Ishikawa (cell line): ENCODE measurements at regions not wholly inside any gene's neighbourhood (a gene's known extent, or its start where the extent isn't known, plus 50 kb on each side); places are given as distances from the start of the nearest gene placed in this dataset.

ENCODE experiments used
- CEBPB ChIP-seq: IDR thresholded peaks from 2 replicates; pipeline ENCODE4 v1.6.1; 2012
- CREB1 ChIP-seq: IDR thresholded peaks from 2 replicates; pipeline ENCODE4 v1.6.1; 2012; ENCODE audit warnings: low read depth
- EGR1 ChIP-seq: IDR thresholded peaks from 2 replicates; pipeline ENCODE4 v1.6.1; 2012
- EP300 ChIP-seq: IDR thresholded peaks from 2 replicates; pipeline ENCODE4 v1.6.1; 2012; ENCODE audit warnings: borderline replicate concordance
- FOXM1 ChIP-seq: IDR thresholded peaks from 2 replicates; pipeline ENCODE4 v1.6.1; 2012; ENCODE audit warnings: low read depth, borderline replicate concordance
- NFIC ChIP-seq: IDR thresholded peaks from 2 replicates; pipeline ENCODE4 v1.6.1; 2012
- RAD21 ChIP-seq: IDR thresholded peaks from 2 replicates; pipeline ENCODE4 v1.6.1; 2012; ENCODE audit warnings: low read depth
- TAF1 ChIP-seq: IDR thresholded peaks from 2 replicates; pipeline ENCODE4 v1.6.1; 2012; ENCODE audit warnings: low read depth, mild to moderate bottlenecking
- TCF12 ChIP-seq: IDR thresholded peaks from 2 replicates; pipeline ENCODE4 v1.6.1; 2012; ENCODE audit warnings: low read depth
- TEAD4 ChIP-seq: IDR thresholded peaks from 2 replicates; pipeline ENCODE4 v1.6.1; 2012
- YY1 ChIP-seq: IDR thresholded peaks from 2 replicates; pipeline ENCODE4 v1.6.1; 2012; ENCODE audit warnings: low read depth
- ZBTB7A ChIP-seq: IDR thresholded peaks from 2 replicates; pipeline ENCODE4 v1.6.1; 2012; ENCODE audit warnings: low read depth
- TF ChIP-seq, protein P1 (sequence below): IDR thresholded peaks from 2 replicates; pipeline ENCODE4 v1.6.1; 2012
- TF ChIP-seq, protein P2 (sequence below): IDR thresholded peaks from 2 replicates; pipeline ENCODE4 v1.6.1; 2012
- TF ChIP-seq, protein P3 (sequence below): IDR thresholded peaks from 2 replicates; pipeline ENCODE4 v1.6.1; 2012; ENCODE audit warnings: low read depth, mild to moderate bottlenecking

DNA sequence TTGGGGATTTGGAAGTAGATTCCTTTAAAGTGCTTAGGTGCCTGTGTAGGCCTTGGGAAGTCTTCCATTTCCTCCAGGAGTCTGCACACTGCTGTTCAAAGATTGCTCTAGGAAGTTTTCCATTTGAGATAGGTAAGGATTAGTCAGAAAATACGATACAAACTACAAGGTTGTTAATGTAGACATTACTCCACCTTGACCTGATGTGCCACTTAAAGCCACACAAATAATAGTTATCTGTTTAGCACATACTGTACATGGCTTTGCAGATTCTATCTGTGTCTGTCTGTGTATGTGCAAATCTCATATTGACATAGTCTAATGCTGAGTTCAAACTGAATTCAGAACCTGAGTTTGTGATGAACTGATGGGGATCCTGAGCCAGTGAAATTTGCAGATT lies 118.4 kb downstream of the RHOU start:
- TF ChIP-seq, protein P1, sequence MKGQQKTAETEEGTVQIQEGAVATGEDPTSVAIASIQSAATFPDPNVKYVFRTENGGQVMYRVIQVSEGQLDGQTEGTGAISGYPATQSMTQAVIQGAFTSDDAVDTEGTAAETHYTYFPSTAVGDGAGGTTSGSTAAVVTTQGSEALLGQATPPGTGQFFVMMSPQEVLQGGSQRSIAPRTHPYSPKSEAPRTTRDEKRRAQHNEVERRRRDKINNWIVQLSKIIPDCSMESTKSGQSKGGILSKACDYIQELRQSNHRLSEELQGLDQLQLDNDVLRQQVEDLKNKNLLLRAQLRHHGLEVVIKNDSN = no peak
- TF ChIP-seq TCF12 = no peak
- no peak for TF ChIP-seq RAD21
- TF ChIP-seq EP300 = no peak
- TF ChIP-seq YY1 = no peak
- no peak for TF ChIP-seq CEBPB
- no peak for TF ChIP-seq TEAD4
- TF ChIP-seq NFIC = no peak
- TF ChIP-seq, protein P2, sequence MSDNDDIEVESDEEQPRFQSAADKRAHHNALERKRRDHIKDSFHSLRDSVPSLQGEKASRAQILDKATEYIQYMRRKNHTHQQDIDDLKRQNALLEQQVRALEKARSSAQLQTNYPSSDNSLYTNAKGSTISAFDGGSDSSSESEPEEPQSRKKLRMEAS = no peak
- TF ChIP-seq, protein P3, sequence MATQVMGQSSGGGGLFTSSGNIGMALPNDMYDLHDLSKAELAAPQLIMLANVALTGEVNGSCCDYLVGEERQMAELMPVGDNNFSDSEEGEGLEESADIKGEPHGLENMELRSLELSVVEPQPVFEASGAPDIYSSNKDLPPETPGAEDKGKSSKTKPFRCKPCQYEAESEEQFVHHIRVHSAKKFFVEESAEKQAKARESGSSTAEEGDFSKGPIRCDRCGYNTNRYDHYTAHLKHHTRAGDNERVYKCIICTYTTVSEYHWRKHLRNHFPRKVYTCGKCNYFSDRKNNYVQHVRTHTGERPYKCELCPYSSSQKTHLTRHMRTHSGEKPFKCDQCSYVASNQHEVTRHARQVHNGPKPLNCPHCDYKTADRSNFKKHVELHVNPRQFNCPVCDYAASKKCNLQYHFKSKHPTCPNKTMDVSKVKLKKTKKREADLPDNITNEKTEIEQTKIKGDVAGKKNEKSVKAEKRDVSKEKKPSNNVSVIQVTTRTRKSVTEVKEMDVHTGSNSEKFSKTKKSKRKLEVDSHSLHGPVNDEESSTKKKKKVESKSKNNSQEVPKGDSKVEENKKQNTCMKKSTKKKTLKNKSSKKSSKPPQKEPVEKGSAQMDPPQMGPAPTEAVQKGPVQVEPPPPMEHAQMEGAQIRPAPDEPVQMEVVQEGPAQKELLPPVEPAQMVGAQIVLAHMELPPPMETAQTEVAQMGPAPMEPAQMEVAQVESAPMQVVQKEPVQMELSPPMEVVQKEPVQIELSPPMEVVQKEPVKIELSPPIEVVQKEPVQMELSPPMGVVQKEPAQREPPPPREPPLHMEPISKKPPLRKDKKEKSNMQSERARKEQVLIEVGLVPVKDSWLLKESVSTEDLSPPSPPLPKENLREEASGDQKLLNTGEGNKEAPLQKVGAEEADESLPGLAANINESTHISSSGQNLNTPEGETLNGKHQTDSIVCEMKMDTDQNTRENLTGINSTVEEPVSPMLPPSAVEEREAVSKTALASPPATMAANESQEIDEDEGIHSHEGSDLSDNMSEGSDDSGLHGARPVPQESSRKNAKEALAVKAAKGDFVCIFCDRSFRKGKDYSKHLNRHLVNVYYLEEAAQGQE = no peak
- TF ChIP-seq ZBTB7A = no peak
- TF ChIP-seq CREB1 = no peak
- TF ChIP-seq FOXM1 = no peak
- TF ChIP-seq TAF1 = no peak
- no peak for TF ChIP-seq EGR1

DNA sequence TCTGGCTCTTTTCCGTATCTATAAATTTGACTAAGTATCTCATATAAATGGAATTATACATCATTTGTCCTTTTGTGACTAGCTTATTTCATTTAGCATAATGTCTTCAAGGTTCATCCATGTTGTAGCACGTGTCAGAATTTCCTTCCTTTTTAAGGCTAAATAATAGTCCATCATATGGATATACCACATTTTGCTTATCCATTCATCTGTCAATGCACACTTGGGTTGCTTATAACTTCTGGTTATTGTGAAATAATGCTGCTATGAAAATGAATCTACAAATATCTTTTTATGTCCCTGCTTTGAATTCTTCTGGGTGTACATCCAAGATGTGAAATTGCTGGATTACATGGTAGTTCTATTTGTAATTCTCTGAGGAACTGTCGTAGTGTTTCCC lies 119.6 kb downstream of the RHOU start:
- no peak for TF ChIP-seq TAF1
- no peak for TF ChIP-seq FOXM1
- TF ChIP-seq RAD21 = no peak
- TF ChIP-seq, protein P3 = no peak
- no peak for TF ChIP-seq TEAD4
- TF ChIP-seq CEBPB = no peak
- TF ChIP-seq, protein P1 = no peak
- TF ChIP-seq TCF12 = no peak
- no peak for TF ChIP-seq ZBTB7A
- TF ChIP-seq EP300 = no peak
- no peak for TF ChIP-seq YY1
- TF ChIP-seq, protein P2 = no peak
- no peak for TF ChIP-seq NFIC
- TF ChIP-seq CREB1 = no peak
- TF ChIP-seq EGR1 = no peak

DNA sequence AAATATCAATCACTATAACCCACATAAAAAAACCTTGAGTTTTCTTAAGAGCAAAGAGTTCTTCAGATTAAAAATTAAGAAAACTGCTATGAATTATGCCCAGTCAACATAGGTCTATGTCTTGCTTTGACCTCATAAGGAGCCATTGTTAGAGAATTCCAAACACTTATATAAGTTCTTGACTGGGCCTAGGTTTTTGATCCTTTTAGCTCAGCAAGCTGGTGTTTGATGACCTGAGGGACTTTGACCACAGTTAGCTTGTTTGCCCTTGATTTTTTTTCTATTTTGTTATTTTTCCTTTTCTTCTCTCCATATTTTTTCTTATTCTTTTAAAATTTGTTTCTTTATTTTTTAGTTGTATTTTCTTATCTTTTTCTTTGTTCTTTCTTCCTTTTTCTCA lies 122.3 kb downstream of the RHOU start:
- no peak for TF ChIP-seq TCF12

DNA sequence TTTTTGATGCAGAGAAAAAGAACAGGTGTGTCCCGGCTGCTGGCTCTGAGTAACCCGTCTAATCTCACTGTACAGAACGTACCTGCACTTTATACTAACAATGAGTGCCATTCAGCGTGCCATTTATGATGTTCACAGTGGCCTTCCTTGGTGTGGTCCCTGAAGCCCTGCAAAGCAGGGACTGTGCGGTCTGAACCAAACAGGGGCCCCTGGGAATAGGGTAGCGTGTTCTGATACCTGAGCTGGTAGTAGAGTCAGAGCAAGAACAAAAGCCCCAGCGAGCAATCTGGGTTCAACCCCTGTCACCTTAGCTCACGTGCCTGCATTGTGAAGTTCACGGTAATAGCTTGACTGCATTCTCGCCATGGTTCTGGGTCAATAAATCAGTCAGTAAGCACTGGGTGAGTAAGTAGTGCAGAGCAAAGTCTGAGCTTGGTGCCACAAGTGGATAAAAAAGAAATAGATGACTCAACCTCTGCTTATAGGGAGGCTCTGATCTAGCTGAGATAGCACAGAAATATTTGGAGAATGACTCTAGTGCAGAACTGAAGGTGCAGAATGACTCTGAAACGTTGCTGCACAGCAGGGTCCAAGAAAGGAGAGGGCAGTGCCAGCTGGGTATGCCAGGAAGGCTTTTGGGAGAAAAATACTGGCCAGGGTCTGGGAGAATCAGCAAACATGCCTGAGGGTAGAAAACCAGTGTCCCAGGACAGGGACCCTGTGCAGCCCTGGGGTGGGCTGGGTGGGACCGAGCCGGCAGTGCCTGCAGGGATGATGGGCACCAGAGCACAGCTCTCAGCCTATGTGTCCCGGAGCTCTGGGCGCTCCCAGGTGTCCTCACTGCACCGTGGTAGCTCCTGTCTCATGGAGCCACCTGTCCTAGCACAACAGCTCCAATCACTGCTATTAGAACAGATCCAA lies 125.9 kb downstream of the RHOU start:
- TF ChIP-seq CEBPB = peak; percentile 65; the same call in 1 of the 2 replicates
- no peak for TF ChIP-seq EGR1
- TF ChIP-seq, protein P2 = peak; percentile 76
- TF ChIP-seq, protein P1 = peak; percentile 84
- peak; percentile 91 for TF ChIP-seq TCF12
- TF ChIP-seq YY1 = peak; percentile 54; the same call in 1 of the 2 replicates
- TF ChIP-seq, protein P3 = no peak
- TF ChIP-seq RAD21 = peak; percentile 16; the same call in 1 of the 2 replicates
- TF ChIP-seq CREB1 = no peak
- TF ChIP-seq FOXM1 = peak; percentile 69; the same call in 1 of the 2 replicates
- TF ChIP-seq ZBTB7A = no peak
- no peak for TF ChIP-seq TAF1
- peak; percentile 84 for TF ChIP-seq NFIC
- peak; percentile 94 for TF ChIP-seq TEAD4
- TF ChIP-seq EP300 = peak; percentile 89
